ENCODE measurements at regions not wholly inside any gene's neighbourhood (a gene's known extent, or its start where the extent isn't known, plus 50 kb on each side); places are given as distances from the start of the nearest gene placed in this dataset.

GRCh38 chr9:6134661-6135180, 80.9 kb upstream of the IL33 start:
- ChIA-PET POLR2A (ENCODE audit: partially characterized antibody) (no interaction called here), CTCF (ENCODE audit: partially characterized antibody) (interaction anchor here (1.0 kb wide), 1 partner anchor 38 kb away, joined by 4 read pairs; no protein-coding TSS in a partner anchor)
- H2BK12ac ChIP-seq (ENCODE audit: low read depth, low read length), result no peak overlapping the region
- H3K56ac ChIP-seq (replicated peaks; ENCODE audit: insufficient read length, low read depth, low read length), result no peak overlapping the region
- H3K4me1 ChIP-seq (replicated peaks in 1 of 4; ENCODE audit: control insufficient read depth in 3 of 4, insufficient read depth in 4 of 4, low read length in 3 of 4), result peaks cover 0 to 2% (median 0%) of the 10 kb centered on the region in 4 experiments; a peak in 1 of 7 replicates
- no peak overlapping the region for H3K14ac ChIP-seq (ENCODE audit: insufficient read length)
- H3K9me3 ChIP-seq (ENCODE audit: insufficient read depth in 2 of 2, low read depth in 1 of 2, low read length in 1 of 2), result no peaks in the 10 kb centered on the region; a peak in 1 of 4 replicates
- no peak overlapping the region for H4K5ac ChIP-seq (ENCODE audit: insufficient read length, low read depth, low read length)
- DNase-seq (ENCODE audit: low read depth in 1 of 2, low spot score in 2 of 2) (no peak), FAIRE-seq (no peak)
- no peak overlapping the region for H3K4me2 ChIP-seq (ENCODE audit: insufficient read depth in 1 of 2, low read depth in 2 of 2, low read length in 2 of 2)
- 0 out of 2 replicates have a peak overlapping the region, but pooled peaks have one; percentile 80 for H2AK5ac ChIP-seq (ENCODE audit: low read depth, low read length)
- no peak overlapping the region for H2AFZ ChIP-seq (ENCODE audit: low read length)
- no peak overlapping the region for H3K4me3 ChIP-seq (ENCODE audit: extremely low read depth in 1 of 4, insufficient read depth in 2 of 4, low read depth in 3 of 4, low read length in 4 of 4)
- H2BK20ac ChIP-seq (ENCODE audit: low read length), result no peak overlapping the region
- TF ChIP-seq HDAC2 (IDR thresholded peaks at IDR 0.05; ENCODE audit: borderline replicate concordance in 1 of 2, low read depth in 2 of 2, low read length in 2 of 2) (no peak), TEAD4 (IDR thresholded peaks at IDR 0.05; ENCODE audit: low read depth, low read length) (no peak)
- H3K27ac ChIP-seq (ENCODE audit: low read depth, low read length), result no peak overlapping the region
- H3K79me1 ChIP-seq (ENCODE audit: low read depth, low read length), result no peaks in the 10 kb centered on the region
- H3K23ac ChIP-seq (ENCODE audit: insufficient read length), result no peak overlapping the region
- H4K8ac ChIP-seq (ENCODE audit: extremely low read depth, insufficient read depth, low read length), result no peak overlapping the region
- no peaks in the 10 kb centered on the region for H3K23me2 ChIP-seq (ENCODE audit: low read depth, low read length)
- no peak overlapping the region for H3K18ac ChIP-seq (ENCODE audit: extremely low read depth, low read length)
- no peaks in the 10 kb centered on the region for H4K20me1 ChIP-seq (replicated peaks in 1 of 2; ENCODE audit: control insufficient read depth in 1 of 2, insufficient read depth in 2 of 2, low read length in 2 of 2)
- H3K4ac ChIP-seq (replicated peaks; ENCODE audit: insufficient read length, low read depth, low read length), result no peak overlapping the region
- H3K27me3 ChIP-seq (replicated peaks in 1 of 4; ENCODE audit: control insufficient read depth in 3 of 4, extremely low read depth in 1 of 4, insufficient read depth in 3 of 4, low read length in 3 of 4), result no peaks in the 10 kb centered on the region
- no peak overlapping the region for H2BK5ac ChIP-seq (ENCODE audit: low read depth, low read length)
- no peaks in the 10 kb centered on the region for H3K79me2 ChIP-seq (ENCODE audit: control insufficient read depth in 1 of 2, insufficient read depth in 2 of 2, low read length in 2 of 2)
- WGBS, 2 experiments (ENCODE audit: extremely low coverage in 1 of 2, insufficient coverage in 1 of 2, insufficient read length in 1 of 2, insufficient replicate concordance in 2 of 2, low coverage in 1 of 2, low lambda C conversion rate in 2 of 2, missing lambda C conversion rate in 1 of 2), result 69% methylated on average over 2 of the region's 2 CpGs; no CpG with 5 or more reads in 1 of the 2 experiments
- no peak overlapping the region for H4K91ac ChIP-seq (replicated peaks; ENCODE audit: insufficient read length, low read length)
- no peak overlapping the region for H2BK15ac ChIP-seq (ENCODE audit: low read length)
- no peak overlapping the region for H3K9ac ChIP-seq (replicated peaks in 1 of 4; ENCODE audit: extremely low read depth in 1 of 4, low read depth in 3 of 4, low read length in 3 of 4)
- no peaks in the 10 kb centered on the region for H3K36me3 ChIP-seq (ENCODE audit: control insufficient read depth in 2 of 4, insufficient read depth in 4 of 4, low read length in 3 of 4)
- H2BK120ac ChIP-seq (replicated peaks; ENCODE audit: low read depth, low read length), result no peak overlapping the region

Data from H1 (cell line).